Mesenchymal stem cell (in vitro differentiated cells and primary cell): ENCODE measurements at regions not wholly inside any gene's neighbourhood (a gene's known extent, or its start where the extent isn't known, plus 50 kb on each side); places are given as distances from the start of the nearest gene placed in this dataset.

Experiments used
- DNase-seq: peaks from one replicate; pipeline ENCODE4 v3.0.0-alpha.2; 2013
- H2AFZ ChIP-seq: one replicate; pipeline ENCODE4 v1.6.1; 2013; ENCODE audit warnings: low read depth, mild to moderate bottlenecking, control low read depth, inconsistent platforms, low read length, moderate library complexity
- H2AK5ac ChIP-seq: 2 replicates; pipeline ENCODE4 v1.6.1; 2013; ENCODE audit warnings: low read length, moderate library complexity, mild to moderate bottlenecking, inconsistent platforms; ENCODE audit not compliant: severe bottlenecking
- H2BK120ac ChIP-seq: one replicate; pipeline ENCODE4 v1.6.1; 2013; ENCODE audit warnings: low read depth, mild to moderate bottlenecking, inconsistent platforms, low read length, moderate library complexity
- H2BK12ac ChIP-seq, 2 experiments: one replicate each; pipeline ENCODE4 v1.6.1; 2013; ENCODE audit warnings: inconsistent platforms in 2 of 2, low read length in 2 of 2, mild to moderate bottlenecking in 2 of 2, moderate library complexity in 2 of 2, control low read depth in 1 of 2
- H2BK15ac ChIP-seq: one replicate; pipeline ENCODE4 v1.6.1; 2013; ENCODE audit warnings: mild to moderate bottlenecking, low read depth, inconsistent platforms; ENCODE audit not compliant: poor library complexity, severe bottlenecking
- H2BK5ac ChIP-seq: 2 replicates; pipeline ENCODE4 v1.6.1; 2013; ENCODE audit warnings: low read depth, mild to moderate bottlenecking, low read length, control low read depth, inconsistent platforms; ENCODE audit not compliant: poor library complexity, severe bottlenecking
- H3K14ac ChIP-seq, 2 experiments: one replicate each; pipeline ENCODE4 v1.6.1; 2013; ENCODE audit warnings: inconsistent platforms in 2 of 2, low read length in 2 of 2, control low read depth in 1 of 2, mild to moderate bottlenecking in 1 of 2, moderate library complexity in 1 of 2
- H3K18ac ChIP-seq, 2 experiments: one replicate each; pipeline ENCODE4 v1.6.1; 2013; ENCODE audit warnings: inconsistent platforms in 2 of 2, low read length in 2 of 2, control low read depth in 1 of 2, low read depth in 1 of 2, mild to moderate bottlenecking in 1 of 2
- H3K23ac ChIP-seq, 2 experiments: one replicate each; pipeline ENCODE4 v1.6.1; 2013; ENCODE audit warnings: inconsistent platforms in 2 of 2, low read length in 2 of 2, mild to moderate bottlenecking in 2 of 2, moderate library complexity in 2 of 2, control low read depth in 1 of 2
- H3K27ac ChIP-seq: 2 replicates; pipeline ENCODE4 v1.5.1; 2013; ENCODE audit warnings: mild to moderate bottlenecking, moderate library complexity, low read length, control low read depth, inconsistent platforms; ENCODE audit not compliant: poor library complexity, severe bottlenecking
- H3K27me3 ChIP-seq, 2 experiments: 2 replicates each; pipeline versions ENCODE4 v1.6.1 to v1.7.0; 2013; ENCODE audit warnings: low read length in 2 of 2, mild to moderate bottlenecking in 2 of 2, moderate library complexity in 2 of 2, control low read depth in 1 of 2, inconsistent platforms in 1 of 2; ENCODE audit not compliant: control insufficient read depth in 1 of 2, insufficient read depth in 1 of 2
- H3K36me3 ChIP-seq, 2 experiments: 2 replicates each; pipeline versions ENCODE4 v1.6.1 to v1.7.0; 2013; ENCODE audit warnings: low read length in 2 of 2, control low read depth in 1 of 2, inconsistent platforms in 1 of 2, low read depth in 1 of 2, mild to moderate bottlenecking in 1 of 2; ENCODE audit not compliant: insufficient read depth in 2 of 2, control insufficient read depth in 1 of 2
- H3K4ac ChIP-seq, 2 experiments: one replicate each; pipeline ENCODE4 v1.6.1; 2013; ENCODE audit warnings: inconsistent platforms in 2 of 2, low read length in 2 of 2, mild to moderate bottlenecking in 2 of 2, moderate library complexity in 2 of 2, control low read depth in 1 of 2, low read depth in 1 of 2
- H3K4me1 ChIP-seq: 2 replicates; pipeline ENCODE4 v1.6.1; 2013; ENCODE audit warnings: low read depth, low read length, control low read depth; ENCODE audit not compliant: control insufficient read depth, insufficient read depth
- H3K4me2 ChIP-seq: 2 replicates; pipeline ENCODE4 v1.6.1; 2013; ENCODE audit warnings: low read length, mild to moderate bottlenecking, inconsistent platforms; ENCODE audit not compliant: poor library complexity, severe bottlenecking
- H3K4me3 ChIP-seq, 2 experiments: 2 replicates each; pipeline versions ENCODE4 v1.5.1 to v1.7.0; 2013; ENCODE audit warnings: low read length in 2 of 2, mild to moderate bottlenecking in 2 of 2, control low read depth in 1 of 2, low read depth in 1 of 2; ENCODE audit not compliant: insufficient read depth in 1 of 2
- H3K79me1 ChIP-seq: replicated peaks from 2 replicates; pipeline ENCODE4 v1.6.1; 2013; ENCODE audit warnings: mild to moderate bottlenecking, control low read depth, low read length, inconsistent platforms; ENCODE audit not compliant: poor library complexity, severe bottlenecking
- H3K9ac ChIP-seq: 2 replicates; pipeline ENCODE4 v1.7.0; 2013; ENCODE audit warnings: mild to moderate bottlenecking, low read length, moderate library complexity
- H3K9me3 ChIP-seq: 2 replicates; pipeline ENCODE4 v1.7.0; 2013; ENCODE audit warnings: mild to moderate bottlenecking, low read length; ENCODE audit not compliant: control insufficient read depth
- H4K8ac ChIP-seq: one replicate; pipeline ENCODE4 v1.6.1; 2013; ENCODE audit warnings: inconsistent platforms, mild to moderate bottlenecking, low read length, moderate library complexity
- H4K91ac ChIP-seq: one replicate; pipeline ENCODE4 v1.6.1; 2013; ENCODE audit warnings: mild to moderate bottlenecking, low read length, inconsistent platforms
- WGBS: methylation state at CpG from one replicate; pipeline ENCODE4 v1.1.7; 2013; ENCODE audit warnings: mixed read lengths; 5-methylcytosine and 5-hydroxymethylcytosine counted together

GRCh38 chr7:50204581-50204980, 99.9 kb upstream of the IKZF1 start:
- Histone ChIP-seq H4K8ac (no peak overlapping the region), H2BK120ac (no peak overlapping the region), H3K27me3 (peaks cover 9 to 23% of the 10 kb centered on the region in 2 experiments), H2BK15ac (no peak overlapping the region), H3K9ac (no peak overlapping the region), H3K4me2 (no peak overlapping the region), H3K4me1 (no peaks in the 10 kb centered on the region), H3K18ac (no peak overlapping the region), H2BK5ac (no peak overlapping the region), H3K23ac (no peak overlapping the region), H3K27ac (no peak overlapping the region), H3K4me3 (no peak overlapping the region), H3K4ac (no peak overlapping the region), H4K91ac (no peak overlapping the region), H3K14ac (no peak overlapping the region), H2AK5ac (no peak overlapping the region), H3K36me3 (no peaks in the 10 kb centered on the region), H3K9me3 (no peaks in the 10 kb centered on the region), H3K79me1 (no peaks in the 10 kb centered on the region), H2BK12ac (no peak overlapping the region), H2AFZ (no peak overlapping the region)
- DNase-seq = no peak
- 39% methylated on average over 5 of the region's 5 CpGs for WGBS

DNA sequence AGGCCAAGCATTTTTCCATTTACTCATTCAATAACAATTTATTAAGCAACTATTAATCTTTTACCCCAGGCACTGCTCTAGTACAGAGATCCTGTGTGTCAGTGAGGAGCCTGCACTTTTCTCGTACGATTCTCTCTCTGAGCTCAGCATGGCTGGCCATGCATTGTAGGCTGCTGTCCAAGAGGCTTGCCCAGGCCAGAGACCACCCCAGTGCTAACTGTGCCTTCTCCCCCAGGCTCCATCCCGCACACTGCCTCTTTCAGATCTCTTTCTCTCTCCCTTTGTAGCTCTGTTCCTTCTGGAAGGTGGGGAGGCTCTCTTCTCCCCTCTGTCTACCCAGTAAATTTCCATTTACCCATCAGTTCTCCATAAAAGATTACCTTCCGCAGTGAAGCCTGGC, 101.0 kb upstream of the IKZF1 start:
- H2BK5ac ChIP-seq = no peak overlapping the region
- no peaks in the 10 kb centered on the region for H3K9me3 ChIP-seq
- H3K27me3 ChIP-seq = peaks cover 9 to 23% of the 10 kb centered on the region in 2 experiments
- no peak for DNase-seq
- H2AFZ ChIP-seq = no peak overlapping the region
- 87% methylated on average over 4 of the region's 4 CpGs for WGBS
- no peak overlapping the region for H2BK120ac ChIP-seq
- no peak overlapping the region for H3K4me2 ChIP-seq
- H3K4me1 ChIP-seq = no peaks in the 10 kb centered on the region
- no peak overlapping the region for H3K18ac ChIP-seq
- no peak overlapping the region for H3K27ac ChIP-seq
- no peaks in the 10 kb centered on the region for H3K79me1 ChIP-seq
- no peak overlapping the region for H3K14ac ChIP-seq
- H3K36me3 ChIP-seq = no peaks in the 10 kb centered on the region
- no peak overlapping the region for H2BK12ac ChIP-seq
- H3K4ac ChIP-seq = no peak overlapping the region
- H4K8ac ChIP-seq = no peak overlapping the region
- H3K23ac ChIP-seq = no peak overlapping the region
- H2AK5ac ChIP-seq = no peak overlapping the region
- H3K4me3 ChIP-seq = no peak overlapping the region
- no peak overlapping the region for H4K91ac ChIP-seq
- H3K9ac ChIP-seq = no peak overlapping the region
- H2BK15ac ChIP-seq = no peak overlapping the region

- Histone ChIP-seq H3K79me1 (no peaks in the 10 kb centered on the region), H3K27ac (no peak overlapping the region), H3K9ac (no peak overlapping the region), H4K91ac (no peak overlapping the region), H3K4me1 (peaks cover 4% of the 10 kb centered on the region), H2BK15ac (no peak overlapping the region), H3K9me3 (no peaks in the 10 kb centered on the region), H3K23ac (no peak overlapping the region), H2AFZ (no peak overlapping the region), H4K8ac (no peak overlapping the region), H2BK5ac (no peak overlapping the region), H3K36me3 (no peaks in the 10 kb centered on the region), H3K27me3 (peaks cover 9 to 26% of the 10 kb centered on the region in 2 experiments), H2BK120ac (no peak overlapping the region), H3K18ac (no peak overlapping the region), H2BK12ac (no peak overlapping the region), H3K4me2 (no peak overlapping the region), H3K4me3 (no peak overlapping the region), H3K14ac (no peak overlapping the region), H2AK5ac (no peak overlapping the region), H3K4ac (no peak overlapping the region)
- WGBS = 55% methylated on average over 1 of the region's 1 CpG
- DNase-seq = no peak
Measured at GRCh38 chr7:50202052-50202555, 102.4 kb upstream of the IKZF1 start.

DNA sequence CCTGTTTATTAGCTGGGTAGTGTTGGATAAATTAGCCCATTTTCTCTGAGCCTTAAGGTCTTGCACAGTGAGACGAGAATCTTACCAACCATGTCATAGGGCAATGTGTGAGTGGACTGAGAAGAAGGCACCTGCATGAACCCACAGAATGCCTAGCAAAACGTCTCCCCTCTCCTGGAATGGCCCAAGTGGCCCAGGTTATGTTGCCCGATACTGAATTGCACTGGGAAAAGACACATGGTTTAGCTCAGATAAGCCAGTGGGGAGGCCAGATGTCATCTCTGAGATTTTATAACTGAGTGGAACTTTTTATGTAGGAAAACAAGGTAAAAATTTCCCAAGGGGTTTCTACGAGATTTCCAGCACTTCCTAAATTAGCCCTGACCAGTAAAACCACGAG, 104.7 kb upstream of the IKZF1 start:
- H3K4me3 ChIP-seq = no peak overlapping the region
- H2BK5ac ChIP-seq = no peak overlapping the region
- H3K4ac ChIP-seq = no peak overlapping the region
- H3K23ac ChIP-seq = no peak overlapping the region
- H3K18ac ChIP-seq = no peak overlapping the region
- no peak overlapping the region for H3K4me2 ChIP-seq
- H2AK5ac ChIP-seq = no peak overlapping the region
- no peak overlapping the region for H2BK12ac ChIP-seq
- no peak overlapping the region for H2BK15ac ChIP-seq
- DNase-seq = no peak
- H3K27ac ChIP-seq = no peak overlapping the region
- H3K27me3 ChIP-seq = peaks cover 9 to 29% of the 10 kb centered on the region in 2 experiments
- H2AFZ ChIP-seq = no peak overlapping the region
- H4K91ac ChIP-seq = no peak overlapping the region
- no peak overlapping the region for H3K9ac ChIP-seq
- H3K14ac ChIP-seq = no peak overlapping the region
- no peak overlapping the region for H4K8ac ChIP-seq
- no peaks in the 10 kb centered on the region for H3K9me3 ChIP-seq
- 44% methylated on average over 5 of the region's 5 CpGs for WGBS
- no peaks in the 10 kb centered on the region for H3K79me1 ChIP-seq
- no peaks in the 10 kb centered on the region for H3K36me3 ChIP-seq
- H3K4me1 ChIP-seq = peaks cover 4% of the 10 kb centered on the region
- H2BK120ac ChIP-seq = no peak overlapping the region
